HG03175 (cell line): ENCODE measurements at regions not wholly inside any gene's neighbourhood (a gene's known extent, or its start where the extent isn't known, plus 50 kb on each side); places are given as distances from the start of the nearest gene placed in this dataset.

ENCODE experiments used
- ATAC-seq: cut with Tn5 transposase; IDR thresholded peaks from one replicate; pipeline ENCODE4 v1.9.1; 2021; ENCODE audit warnings: mild to moderate bottlenecking, moderate library complexity; ENCODE audit not compliant: unreplicated experiment

- ATAC-seq, result no peak
Measured at GRCh38 chr6:165986914-165987482, 180.7 kb downstream of the TBXT start.

- ATAC-seq, result no peak
Measured at GRCh38 chr6:165986311-165986913, 181.2 kb downstream of the TBXT start.

DNA sequence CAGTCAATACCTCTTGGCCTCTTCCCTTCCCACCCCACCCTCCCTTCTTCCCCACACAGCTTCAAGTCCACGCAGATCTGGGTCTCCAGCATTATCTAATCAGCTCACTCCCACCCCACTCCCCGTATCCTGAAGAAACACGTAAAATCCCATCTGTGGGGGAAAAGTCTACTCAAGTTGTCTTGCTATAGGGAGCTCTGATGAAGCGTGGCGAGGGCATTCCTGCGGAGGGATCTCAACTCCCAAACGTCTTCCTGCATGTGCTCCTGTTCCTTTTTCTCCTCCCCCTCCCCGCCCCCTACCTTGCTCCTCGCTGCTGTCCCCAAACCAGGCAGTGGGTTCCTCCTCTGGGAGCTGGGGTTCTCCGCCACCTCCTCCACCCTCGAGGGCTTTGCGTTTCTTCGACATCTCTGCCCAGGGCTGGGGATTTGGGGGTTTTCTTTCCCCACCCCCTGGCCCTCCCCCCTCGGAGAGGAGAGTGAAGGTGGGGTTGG lies 181.8 kb downstream of the TBXT start:
- ATAC-seq, result no peak

DNA sequence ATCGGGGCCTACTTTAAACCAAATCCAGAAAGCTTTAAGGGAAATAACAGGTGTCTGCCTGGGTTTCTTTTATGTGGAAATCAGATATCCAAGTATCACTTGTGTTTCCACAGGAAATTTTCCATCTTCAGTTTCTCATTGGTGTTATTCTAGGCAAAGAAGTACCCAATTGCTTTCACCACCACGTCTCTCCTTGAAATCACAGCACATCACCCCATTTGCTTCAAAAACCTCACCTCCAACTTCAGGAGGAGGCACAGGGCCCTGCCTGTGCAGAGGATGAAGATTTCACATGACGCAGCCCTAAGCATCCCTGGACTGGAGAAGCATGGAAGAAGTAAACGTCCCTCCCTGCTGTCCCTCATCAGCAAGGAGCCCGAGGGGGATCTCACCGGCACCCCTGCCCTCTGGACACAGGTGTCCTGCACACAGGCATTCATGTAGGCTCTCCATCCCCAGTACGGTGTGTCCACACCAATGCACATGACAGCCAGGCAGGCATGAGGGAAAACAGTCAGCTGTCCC lies 182.3 kb downstream of the TBXT start:
- ATAC-seq, result no peak

- no peak for ATAC-seq
Measured at GRCh38 chr6:165984729-165985275, 182.8 kb downstream of the TBXT start.

DNA sequence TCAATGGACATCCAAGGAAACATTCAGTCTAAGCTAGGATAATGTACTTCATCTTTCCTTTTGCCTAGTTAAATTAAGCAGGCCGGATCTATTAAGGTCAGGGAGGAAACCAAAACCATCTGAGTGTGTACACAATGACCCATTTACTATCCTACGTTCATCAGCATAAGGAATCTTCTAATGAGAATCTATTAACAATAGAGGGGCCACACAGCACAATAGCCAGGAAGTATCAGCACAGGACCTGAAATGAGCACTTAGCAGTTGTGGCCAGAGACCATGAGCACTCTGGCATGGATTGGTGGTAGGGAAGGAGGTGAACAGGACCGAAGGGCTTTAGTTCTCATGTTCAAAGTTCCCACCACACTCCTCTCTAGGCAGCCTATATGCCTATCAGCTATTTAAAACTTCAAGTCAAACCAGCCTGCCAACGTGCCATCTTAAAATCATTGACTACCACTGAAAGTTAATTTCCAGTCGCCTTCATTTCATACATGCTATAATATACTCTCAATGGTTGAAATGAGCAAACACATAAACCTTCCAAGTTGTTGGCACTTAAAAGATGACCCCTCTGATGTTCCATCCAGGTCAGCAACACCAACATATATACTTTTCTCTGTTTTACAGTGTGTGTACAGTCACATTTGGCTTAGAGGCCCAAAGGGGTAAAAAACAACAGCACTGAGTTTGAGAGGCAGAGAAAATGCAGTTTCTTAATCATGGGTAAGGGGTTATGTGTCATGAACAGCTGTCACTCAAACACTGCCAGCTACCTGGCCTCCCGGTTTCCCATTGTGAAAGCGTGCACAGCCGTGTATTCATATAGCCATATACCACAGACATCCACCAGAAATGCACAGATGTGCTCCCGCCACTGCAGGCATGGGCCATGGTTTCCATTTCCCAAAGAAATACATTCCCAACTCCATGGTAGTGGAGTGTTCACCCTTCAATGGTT lies 184.3 kb downstream of the TBXT start:
- ATAC-seq, result no peak

DNA sequence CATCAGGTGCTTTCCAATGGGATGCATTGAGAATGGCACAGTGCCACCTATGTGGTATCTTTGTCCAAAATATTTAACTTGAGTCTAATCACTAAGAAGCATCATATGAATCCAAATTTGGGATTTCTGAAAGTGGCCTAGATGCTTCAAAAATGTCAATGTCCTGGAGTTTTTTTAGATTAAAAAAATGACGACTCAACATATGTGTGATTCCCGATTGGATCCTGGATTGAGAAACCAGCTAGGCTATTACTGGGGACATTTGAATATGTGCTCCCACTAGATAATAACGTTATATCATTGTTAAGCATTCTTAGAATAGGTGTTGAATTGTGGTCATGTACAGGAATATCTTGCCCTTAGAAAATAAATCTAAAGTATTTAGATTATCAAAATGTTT lies 189.2 kb downstream of the TBXT start:
- no peak for ATAC-seq

- no peak for ATAC-seq
Measured at GRCh38 chr6:165976684-165977083, 191.0 kb downstream of the TBXT start.

- no peak for ATAC-seq
Measured at GRCh38 chr6:165974817-165975216, 192.8 kb downstream of the TBXT start.

DNA sequence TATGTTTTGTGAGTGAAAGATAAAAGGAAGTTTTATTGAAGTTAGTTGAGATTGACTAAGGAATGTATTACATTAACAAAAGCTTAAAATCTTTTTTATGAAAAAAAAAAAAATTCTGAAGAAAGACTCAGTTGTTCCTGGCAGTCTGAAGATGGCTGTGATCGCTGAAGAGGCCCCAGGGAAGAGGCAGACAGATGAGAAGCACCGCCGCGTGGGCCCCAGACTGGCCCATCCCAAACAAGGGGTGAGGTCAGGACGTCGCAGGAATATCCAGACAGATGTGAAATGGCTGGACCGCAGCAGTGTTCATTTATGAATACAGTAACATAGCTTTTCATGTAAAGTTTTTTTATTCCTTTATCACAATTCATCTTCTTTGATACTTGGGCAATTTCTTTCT lies 194.2 kb downstream of the TBXT start:
- ATAC-seq, result no peak

DNA sequence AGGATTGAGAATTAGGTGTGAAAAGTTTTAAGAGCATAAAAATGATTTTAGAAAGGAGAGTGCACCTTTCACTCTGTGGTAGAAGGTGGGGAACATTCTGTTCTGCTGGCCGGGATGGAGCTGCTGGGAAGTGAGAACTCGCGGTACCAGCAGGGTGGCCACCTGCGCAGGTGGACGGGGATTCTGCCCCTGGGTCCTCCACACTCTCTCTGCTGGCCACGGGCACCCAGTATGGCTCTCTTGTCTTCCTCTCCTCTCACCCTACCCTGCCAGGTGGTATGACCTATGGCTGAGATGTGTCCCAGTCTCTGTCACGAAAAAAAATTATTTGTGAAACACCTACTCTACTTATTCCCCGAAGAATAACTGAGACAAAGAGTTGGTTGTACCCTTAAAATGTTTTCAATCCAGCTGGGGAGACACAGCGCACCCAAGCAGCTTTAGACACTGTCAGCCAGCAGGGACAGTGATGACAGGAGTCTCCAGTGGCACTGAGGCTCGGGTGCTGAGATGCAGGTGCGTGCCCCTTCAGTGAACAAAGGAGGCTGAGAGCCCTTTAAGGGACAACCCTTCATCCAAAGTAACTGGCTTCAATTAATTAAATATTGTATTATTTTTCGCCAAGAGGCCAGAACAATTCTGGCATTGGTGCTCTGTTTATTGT lies 195.4 kb downstream of the TBXT start:
- no peak for ATAC-seq

- no peak for ATAC-seq
Measured at GRCh38 chr6:165971202-165971601, 196.4 kb downstream of the TBXT start.

GRCh38 chr6:165970001-165970400 lies 197.7 kb downstream of the TBXT start:
- no peak for ATAC-seq

- no peak for ATAC-seq
Measured at GRCh38 chr6:165969184-165969583, 198.5 kb downstream of the TBXT start.

- ATAC-seq, result no peak
Measured at GRCh38 chr6:165968408-165968807, 199.2 kb downstream of the TBXT start.

DNA sequence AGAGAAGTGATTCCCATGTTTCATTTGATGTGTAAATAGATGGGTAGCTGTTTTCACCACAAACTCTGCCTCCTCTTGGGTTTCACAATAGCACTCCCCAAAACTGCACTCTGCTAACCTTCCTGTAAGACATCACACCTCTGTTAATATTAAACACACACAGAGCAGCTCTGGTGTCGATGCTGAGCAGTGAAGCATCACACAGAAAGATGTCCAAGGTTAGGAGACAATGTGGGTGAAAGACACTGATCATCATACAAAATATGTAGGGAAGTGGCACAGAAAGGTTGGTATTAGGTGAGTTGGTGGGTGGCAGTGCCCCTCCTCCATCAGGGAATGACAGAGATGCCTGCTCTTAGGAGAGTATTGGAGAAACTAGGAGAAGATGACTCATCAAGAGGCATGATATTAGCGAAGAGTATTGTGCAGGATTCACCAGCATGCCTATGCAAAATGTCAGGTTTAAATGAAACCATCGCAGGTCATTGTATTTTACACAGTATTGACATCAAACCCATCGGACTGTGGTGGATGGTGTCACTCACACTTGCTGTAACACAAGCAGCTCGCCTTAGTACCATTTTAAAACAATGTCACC lies 199.7 kb downstream of the TBXT start:
- peak; percentile 88 for ATAC-seq

GRCh38 chr6:165963750-165964149 lies 203.9 kb downstream of the TBXT start:
- ATAC-seq, result no peak

DNA sequence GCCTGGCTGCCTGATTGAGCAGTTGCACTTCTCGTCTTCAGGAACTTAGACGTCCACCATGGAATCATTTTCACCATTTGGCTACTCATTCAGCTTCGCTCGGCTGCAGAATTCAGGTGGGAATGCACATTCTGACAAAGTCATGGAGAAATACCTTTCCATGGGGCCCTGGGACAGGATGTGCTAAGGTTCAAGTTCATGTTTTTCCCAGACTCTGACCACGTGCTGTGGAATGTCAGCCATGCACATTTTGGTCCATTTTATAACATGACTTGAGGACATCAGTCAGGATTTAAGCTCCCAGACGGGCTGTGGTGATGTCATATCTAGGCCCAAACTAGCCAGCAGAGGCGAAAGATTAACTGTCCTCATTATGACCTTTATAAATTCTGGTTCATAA lies 205.3 kb downstream of the TBXT start:
- ATAC-seq, result no peak

- no peak for ATAC-seq
Measured at GRCh38 chr6:165961233-165961632, 206.4 kb downstream of the TBXT start.

- ATAC-seq, result no peak
Measured at GRCh38 chr6:165960695-165961094, 207.0 kb downstream of the TBXT start.
